GM19035 (cell line): ENCODE measurements at regions not wholly inside any gene's neighbourhood (a gene's known extent, or its start where the extent isn't known, plus 50 kb on each side); places are given as distances from the start of the nearest gene placed in this dataset.

Experiments
- ATAC-seq: cut with Tn5 transposase; IDR thresholded peaks from one replicate; pipeline ENCODE4 v1.9.1; 2021; ENCODE audit not compliant: unreplicated experiment

DNA sequence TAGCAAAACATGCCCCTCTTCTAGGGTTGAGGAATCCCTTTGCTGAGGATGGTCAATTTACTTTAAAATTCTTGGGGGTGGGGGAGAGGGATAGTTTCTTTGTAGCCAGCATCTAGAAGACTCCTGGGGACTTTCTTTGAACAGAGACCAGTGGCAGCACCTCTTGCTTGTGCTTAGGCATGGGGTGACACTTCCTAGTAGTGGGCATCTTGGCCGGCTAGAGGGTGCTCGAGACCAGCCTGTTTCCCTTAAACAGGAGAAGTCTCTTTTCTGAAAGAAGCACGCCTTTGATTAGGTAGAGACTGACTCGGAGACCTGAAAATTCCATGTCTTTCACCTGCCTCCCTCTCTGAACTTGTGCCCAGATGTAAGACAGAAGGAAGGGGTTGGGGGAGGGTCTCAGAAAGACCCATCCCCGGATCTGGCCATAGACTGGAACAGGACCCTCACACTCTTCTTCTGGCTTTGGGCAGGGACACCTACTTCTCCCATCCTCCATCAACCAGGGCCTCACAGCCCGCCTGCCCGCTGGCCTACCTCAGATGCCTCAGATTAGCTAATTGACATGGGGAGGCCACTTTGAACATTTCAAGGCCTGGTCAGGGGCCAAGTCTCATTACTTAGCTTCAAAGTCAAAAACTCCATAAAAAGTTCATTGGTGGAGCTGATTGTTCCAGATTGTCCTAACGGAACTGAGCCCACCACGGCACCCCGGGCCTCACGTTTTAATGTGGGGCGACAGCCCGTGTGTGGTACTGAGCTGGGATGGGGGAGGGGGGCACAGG lies 172.2 kb downstream of the CDC5L start:
- no peak for ATAC-seq

DNA sequence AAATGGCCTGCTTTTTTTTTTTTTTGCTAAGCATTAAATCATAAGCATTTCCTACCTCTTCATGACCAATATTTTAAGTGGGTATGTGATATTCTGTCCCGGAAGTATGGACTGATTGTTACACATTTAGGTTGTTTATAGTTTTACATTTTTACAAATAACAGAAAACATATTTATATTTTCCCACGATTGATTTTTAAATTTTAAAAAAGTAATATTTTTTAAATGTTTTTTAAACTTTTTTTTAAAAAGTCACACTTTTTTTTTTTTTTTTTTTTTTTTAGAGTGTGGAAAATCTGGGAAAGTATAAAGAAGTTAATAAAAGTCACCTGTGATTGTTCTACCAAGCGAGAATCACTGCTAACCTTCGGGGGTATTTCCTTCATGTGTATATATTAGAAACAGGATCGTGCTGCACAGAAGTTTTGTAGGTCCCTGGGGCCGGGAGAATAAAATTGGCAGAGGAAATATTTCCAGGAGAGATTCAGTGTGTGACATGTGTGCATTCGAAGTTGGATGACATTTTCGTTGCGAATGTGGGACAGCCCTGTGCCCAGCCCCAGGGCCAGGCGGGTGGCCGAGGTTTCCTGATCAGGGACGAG lies 173.1 kb downstream of the CDC5L start:
- ATAC-seq: no peak

DNA sequence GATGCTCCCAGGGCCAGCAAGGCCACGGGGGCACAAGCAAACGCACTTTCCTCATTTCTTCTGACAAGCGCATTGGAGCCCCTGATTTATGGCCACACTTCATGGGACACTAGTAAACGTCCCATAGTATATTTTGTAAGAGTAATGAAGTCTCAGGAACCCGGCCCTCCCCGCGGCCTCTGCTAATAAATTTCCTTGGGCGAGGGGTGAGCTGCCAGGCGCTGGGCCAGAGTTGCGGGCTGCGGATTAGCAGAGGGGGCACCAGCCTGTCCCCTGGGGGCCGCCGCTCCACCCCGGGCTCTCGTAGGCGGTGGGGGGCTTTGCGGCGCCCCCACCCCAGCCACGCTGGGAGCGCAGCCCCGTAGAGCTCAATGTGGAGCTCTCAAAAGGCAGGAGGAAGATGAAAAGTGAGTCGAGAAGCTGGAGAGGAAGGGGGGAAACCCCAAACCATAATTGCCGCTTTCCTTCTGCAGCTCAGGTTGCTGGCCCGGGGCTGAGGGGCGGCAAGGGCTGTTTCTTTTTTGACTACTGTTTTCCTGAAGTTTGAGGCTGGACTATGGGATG lies 173.6 kb downstream of the CDC5L start:
- no peak for ATAC-seq

DNA sequence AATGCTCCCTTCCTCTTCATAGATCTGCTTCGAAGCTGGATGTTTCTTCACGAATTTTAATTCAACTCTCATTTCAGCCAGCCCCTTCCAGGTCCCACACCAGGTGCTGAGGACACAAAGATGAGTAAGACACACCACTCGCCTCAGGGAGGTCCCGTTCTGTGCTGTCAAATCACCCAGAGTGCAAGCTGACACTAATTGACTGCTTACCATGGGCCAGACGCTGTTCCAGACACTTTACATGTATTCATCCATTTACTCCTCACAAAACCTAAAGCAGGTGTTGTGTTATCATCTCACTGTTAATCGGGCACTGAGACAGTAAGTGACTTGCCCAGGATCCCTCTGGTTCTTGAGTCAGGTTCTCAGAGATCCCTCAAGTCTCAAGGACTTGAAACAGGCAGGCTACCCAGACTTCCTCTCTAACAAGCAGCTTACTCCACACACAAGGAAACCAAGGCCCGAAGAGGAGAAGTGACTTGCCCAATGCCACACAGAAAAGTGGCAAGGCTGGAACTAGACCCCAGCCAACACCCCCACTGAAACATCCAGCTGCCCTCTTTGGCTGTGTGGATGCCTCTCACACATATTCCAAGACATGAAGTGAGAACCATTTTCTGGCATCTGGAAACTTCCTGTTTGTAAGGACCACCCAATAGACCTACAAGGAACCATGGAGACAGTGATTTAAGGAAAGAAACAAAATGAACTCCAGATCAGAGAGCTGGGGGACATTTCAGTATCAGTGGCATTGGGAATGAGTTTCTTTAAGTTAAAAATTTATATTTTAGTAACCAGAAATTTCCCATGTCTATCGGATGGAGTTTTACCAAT lies 174.5 kb downstream of the CDC5L start:
- ATAC-seq: no peak

DNA sequence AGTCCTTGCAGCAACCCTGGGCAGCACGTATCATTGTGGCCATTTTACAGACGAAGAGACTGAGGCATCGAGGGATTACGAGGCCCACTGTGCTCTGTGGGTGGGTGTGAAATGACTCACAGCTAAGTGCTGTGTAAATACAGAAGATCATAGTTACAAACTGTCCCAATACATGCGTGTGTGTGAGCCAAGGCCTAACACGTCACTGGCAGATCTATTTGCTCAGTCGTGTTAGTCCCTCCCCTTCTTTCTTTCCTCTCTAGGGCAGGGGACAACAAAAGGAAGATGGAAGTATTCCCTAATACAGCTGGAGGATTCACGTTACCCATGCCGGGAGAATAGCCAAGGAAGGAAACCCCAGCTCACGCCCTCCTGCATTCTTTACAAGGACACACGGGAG lies 175.9 kb downstream of the CDC5L start:
- ATAC-seq: no peak

DNA sequence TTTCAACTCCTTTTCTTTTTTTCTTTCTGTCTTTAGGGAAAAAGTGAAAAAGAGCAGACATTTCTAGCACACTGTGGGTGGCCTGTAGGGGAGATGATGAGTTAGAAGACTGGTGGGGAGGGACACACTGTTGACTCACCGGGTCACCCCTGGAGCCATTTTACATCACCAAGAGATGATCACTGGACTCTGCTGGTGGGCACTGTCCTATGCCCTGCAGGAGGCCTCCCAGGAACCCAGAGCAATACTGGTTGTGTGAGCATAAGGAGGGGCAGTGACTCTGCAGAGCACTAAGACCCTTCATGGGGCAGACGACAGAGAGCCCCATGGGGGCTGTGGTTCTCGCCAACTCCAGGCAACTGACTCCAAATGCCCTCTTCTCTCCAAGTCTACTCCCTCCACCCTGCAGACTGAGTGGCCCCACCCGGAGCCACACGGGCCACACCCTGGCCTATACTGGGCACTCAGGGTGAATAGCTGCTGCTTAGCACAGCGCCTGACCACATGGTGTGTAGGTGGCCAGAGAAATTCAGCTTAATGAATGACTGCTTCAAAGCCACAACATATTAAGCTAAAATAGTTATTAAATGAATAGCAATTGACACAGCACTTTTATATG lies 177.5 kb downstream of the CDC5L start:
- no peak for ATAC-seq

DNA sequence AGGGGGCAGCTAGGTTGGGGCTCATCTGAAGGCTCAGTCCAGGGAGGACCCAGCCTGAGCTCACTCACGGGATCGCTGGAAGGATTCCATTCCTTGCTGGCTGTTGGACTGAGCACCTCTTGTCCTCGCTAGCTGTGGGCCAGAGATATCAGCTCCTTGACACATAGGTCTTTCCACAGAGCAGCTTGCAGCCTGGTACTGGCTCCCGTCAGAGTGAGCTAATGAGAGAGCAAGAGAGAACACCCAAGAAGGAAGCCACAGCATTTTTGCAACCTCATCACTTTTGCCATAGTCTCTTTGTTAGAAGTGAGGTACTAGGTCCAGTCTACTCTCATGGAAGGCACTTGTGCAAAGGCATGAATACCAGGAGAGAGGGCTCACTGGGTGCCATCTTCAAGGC lies 179.9 kb downstream of the CDC5L start:
- no peak for ATAC-seq

DNA sequence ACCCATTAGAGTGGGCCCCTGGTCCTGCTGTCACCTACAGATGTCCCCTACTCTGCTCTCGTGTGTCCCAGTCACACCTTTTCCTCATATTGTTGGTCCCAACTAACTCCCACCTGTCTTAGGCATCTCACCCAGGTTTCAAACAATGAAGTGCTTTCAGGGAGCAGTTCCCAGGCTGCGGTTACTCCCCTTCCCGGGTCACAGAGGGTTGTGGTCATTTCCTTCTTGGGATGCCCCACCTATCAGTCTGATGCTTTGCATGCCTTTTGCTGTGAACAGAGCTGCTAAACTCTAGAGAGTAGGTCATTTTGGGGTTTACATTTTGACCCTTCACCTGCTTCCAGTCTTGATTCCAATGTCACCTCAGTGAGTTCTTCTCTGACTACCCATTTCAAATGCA lies 181.6 kb downstream of the CDC5L start:
- no peak for ATAC-seq

DNA sequence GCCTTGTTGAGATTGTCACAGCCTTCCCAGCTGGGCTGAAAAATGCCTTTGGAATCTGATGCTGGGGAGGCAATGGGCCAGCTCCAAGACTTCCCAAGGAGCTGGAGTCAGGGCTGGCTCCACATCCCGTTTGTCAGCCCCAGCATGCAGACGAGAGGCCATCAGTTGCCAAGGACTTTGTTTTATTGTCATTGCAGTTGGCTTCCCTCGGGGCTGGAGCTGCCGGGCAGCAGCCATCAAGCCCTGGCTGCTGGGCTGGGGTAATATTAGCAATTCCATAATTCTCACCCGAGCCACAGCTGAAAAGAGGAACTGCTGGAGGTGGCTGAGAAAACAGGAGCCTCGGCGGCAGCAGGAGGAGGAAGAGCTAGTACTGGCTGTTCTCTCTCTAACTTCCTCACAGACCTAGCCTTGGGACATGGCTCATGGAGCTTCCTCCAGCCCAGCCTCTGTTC lies 182.5 kb downstream of the CDC5L start:
- no peak for ATAC-seq

DNA sequence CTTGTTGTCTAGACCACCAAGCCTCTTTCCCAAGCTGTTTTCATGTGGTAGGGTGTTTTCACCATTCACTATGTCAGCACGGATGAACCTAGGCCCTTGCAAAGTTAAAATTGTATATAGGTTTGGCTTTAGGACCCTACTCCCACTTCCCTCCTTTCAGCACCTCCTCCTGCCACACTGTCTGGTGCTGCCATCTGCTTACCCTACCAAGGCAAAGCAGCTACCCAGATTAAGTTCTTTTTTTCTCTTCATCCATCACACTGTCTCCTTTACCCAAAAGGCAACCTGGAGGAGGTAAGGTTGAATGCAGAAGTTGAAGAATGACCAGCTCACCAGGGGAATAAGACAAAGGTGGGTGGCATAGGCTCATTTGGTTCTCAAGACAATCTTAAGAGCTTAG lies 184.0 kb downstream of the CDC5L start:
- ATAC-seq: no peak

DNA sequence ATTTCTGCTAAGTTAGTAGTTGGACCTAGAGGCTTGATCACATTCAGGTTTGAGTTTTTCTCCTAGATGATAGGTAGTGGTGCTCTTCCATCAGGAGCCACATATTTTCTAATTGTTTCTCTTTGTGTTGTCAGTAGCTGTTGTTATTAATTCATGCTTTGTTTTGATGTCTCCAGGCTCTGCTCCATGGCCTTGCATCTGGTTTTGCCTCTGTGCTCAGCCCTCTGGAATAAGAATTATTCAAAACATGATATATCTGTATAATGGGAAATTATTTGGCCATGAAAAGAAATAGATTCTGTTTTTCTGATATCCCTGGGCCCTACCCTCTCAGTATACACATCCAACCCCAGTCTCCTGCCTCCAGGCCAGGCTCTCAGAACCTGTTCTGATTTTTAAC lies 184.8 kb downstream of the CDC5L start:
- ATAC-seq: no peak

DNA sequence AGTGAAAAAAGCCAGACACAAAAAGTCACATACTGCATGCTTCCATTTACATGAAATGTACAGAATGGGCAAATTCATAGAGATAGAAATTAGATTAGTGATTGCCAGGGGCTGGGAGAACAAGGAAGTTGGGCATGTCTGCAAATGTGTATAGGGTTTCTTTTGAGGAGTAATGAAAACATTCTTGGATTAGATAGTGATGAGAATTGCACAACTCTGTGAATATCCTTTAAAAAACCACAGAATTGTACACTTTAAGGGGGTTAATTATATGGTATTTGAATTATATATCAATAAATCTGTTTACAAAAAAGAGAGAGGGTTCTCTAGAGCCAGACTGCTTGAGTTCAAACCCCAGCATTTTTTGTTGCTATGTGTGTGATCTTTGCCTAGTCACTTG lies 188.1 kb downstream of the CDC5L start:
- ATAC-seq: no peak

DNA sequence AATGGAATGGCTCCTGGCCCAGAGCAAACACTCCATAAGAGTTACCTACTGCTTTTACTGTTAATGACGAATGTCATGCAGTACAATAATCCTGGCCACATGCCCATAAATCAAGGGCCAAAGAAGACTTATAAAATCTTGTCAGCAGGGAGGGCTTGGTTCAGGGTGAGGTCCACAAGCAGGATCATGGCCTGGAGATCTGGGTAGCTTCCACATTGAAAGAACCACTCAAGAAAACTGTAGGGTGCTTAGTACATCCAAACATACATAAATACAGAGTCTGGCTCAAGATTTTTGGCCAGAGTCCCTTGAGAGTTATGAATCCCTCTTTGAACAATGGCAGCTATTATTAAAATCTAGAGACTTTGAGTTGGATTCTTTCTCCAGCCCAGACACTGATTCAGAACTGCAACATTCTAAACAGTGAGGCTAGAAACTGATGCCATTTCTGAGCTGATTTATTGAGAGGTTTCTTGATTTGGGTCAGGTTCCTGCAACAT lies 188.7 kb downstream of the CDC5L start:
- ATAC-seq: no peak

DNA sequence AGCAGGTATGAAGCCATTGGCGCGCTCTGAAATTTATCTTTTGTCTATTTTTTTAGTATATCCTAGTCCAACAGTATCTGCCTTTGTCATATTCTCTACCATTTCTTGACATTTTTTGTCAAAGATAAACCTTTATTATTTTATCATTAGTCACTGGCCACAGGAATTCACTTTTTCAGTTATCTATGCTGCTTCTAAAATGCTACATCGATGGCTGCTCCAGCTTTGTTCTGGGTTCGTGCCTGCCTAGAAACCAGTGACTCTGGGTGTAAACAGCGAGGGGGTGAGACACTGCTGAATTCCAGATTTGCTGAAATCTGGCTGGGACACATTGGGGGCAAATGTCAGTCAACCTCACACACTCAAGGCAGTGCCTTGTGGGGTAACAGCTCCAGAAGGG lies 193.4 kb downstream of the CDC5L start:
- ATAC-seq: no peak

DNA sequence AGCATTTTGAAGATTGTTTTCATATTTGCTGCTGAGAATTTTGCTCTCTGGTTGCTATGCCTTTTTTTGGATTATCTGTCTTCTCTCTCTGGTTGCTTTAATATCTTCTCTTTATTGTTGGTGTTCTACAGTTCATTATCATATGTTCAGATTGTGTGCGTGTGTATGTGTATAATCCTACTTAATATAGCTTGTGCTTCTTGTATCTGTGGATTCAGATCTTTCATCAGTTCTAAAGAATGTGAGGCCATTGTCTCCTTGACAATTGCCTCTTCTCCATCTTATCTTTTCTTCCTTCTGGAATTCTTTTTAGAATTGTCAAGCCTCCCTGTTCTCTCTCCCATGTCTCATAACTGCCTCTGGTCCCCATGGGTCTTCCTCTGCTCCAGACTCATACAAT lies 195.4 kb downstream of the CDC5L start:
- ATAC-seq: no peak

DNA sequence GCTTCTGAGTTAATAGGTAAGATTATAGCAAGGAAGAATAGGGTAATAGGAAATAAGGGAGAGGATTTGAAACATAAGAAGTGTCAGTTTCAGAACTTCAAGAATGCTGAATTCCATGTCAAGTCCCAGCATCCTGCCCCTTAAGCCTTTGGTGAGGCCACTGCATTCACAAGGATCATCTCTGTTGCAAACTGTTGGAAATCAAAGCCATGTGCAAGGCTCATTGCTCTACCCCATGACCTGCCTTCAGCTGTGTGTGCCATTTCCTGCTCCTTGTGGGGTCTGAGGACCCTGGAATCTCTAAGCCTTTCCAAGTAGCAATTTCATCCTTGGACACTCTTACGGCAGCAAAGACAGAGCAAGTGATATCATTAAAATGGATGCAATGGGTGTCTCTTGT lies 203.0 kb downstream of the CDC5L start:
- ATAC-seq: no peak

DNA sequence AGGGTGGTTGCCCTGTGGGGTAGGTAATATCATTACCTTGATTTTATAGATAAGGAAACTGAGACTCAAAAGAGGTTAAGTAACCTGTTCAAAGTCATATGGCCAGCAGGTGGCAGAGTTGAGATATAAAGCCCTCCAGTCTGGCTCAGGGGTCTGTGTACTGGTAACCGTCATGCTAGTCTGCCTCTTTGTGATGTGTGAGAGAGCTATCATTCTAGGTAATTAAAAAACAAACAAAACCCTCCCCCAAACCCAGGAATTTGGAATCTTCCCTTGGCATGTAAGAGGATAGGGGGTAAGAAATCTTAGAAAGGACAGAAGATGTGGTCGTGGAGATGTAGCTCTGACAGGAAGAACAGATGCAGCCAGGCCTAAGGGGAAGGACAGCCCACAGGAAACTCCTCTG lies 206.0 kb downstream of the CDC5L start:
- no peak for ATAC-seq

DNA sequence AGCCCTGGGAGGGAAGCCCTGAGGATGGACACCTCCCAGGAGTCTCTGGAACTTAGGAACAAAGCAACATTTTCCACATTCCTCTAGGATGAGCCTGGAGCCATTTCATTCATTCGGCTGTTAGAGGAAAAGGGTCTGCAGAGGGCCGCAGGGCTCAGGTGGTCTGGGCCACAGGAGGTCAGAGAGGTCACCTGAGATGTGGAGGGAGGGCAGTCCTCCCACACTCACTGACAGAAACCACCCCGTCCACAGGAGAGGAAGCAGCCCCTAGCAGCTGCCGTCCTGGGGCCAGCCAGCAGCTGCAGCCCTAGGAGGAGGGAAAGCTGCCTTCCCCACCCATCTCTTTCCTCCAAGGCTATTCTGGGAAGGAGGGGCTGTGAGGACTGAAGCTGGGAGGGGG lies 207.0 kb downstream of the CDC5L start:
- no peak for ATAC-seq

DNA sequence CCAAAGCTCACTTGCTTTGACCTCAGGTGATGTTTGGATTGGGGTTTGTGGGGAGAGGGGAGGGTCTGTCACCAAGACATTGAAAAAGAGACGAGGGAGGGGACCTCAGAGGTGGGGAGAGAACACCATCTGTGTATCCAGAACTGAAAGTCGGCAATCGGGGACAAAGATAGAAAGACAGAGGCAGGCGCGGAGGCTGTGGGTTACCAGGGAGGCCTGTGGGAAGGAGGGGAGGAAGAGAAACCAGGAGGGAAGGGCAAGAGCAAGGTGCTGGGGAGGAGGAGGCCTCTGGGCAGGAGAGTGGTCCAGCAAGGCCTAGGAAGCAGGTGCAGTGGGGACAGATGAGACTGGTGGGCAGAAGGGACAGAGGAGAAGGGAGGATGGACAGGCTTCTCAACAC lies 211.2 kb downstream of the CDC5L start:
- ATAC-seq: no peak

DNA sequence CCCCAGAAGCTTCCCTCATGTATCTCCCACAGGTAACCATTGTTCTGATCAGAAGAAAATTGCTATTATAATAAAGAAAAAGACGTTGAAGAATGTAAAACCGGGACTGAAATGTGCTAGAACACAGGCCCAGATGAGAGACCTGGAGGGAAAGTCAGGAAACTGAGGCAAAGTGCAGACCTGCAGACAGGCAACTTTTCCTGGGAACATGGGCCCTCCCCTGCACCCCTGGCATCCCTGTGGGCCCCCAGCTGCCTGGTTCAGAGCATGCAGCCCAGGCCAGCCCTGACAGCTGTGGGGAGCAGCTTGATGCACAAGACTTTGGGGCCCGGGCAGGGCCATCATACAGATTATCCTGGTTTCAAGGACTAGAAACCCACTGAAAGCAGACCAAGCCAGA lies 212.2 kb downstream of the CDC5L start:
- ATAC-seq: no peak

DNA sequence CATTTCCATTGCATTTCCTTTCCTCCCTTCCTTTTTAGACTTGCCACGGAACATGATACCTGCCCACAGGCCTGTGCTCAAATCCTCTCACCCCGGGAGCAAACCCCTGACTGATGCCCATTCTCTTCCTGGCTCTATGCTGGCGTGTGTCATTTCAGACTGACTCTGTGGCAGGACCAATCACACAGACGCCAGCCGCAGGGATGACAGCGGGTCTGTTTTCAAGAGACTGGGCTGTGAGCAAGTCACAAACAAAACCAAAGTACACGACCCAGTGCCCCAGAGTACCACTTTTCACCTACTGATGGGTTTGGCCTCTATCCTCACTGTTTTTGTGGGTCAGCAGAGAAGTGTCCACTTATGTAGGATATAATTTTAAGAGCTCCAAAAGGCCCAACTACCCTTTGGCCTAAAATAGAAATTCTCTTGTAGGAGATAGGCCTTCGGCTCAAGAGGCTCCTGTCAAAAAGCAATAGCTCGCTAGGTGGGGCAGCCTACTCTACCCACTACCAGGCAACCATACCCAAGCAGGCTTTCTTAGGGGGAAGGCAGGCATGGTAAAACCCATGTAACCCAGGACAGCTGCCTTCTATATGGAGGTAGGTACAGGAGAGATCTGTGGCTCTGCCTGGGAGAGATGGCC lies 215.7 kb downstream of the CDC5L start:
- no peak for ATAC-seq
